IPS DF 6.9 (cell line): ENCODE measurements at regions not wholly inside any gene's neighbourhood (a gene's known extent, or its start where the extent isn't known, plus 50 kb on each side); places are given as distances from the start of the nearest gene placed in this dataset.

Experiments
- DNase-seq: peaks from one replicate; pipeline ENCODE4 v3.0.0-alpha.2; 2013; ENCODE audit warnings: low read depth, low spot score
- H3K27ac ChIP-seq: one replicate; pipeline ENCODE4 v1.5.1; 2013; ENCODE audit warnings: low read length, control low read depth
- H3K27me3 ChIP-seq: 2 replicates; pipeline ENCODE4 v1.6.1; 2013; ENCODE audit warnings: mild to moderate bottlenecking, low read length; ENCODE audit not compliant: control insufficient read depth, insufficient read depth
- H3K36me3 ChIP-seq: 2 replicates; pipeline ENCODE4 v1.6.1; 2013; ENCODE audit warnings: low read length; ENCODE audit not compliant: control insufficient read depth, insufficient read depth
- H3K4me1 ChIP-seq: 2 replicates; pipeline ENCODE4 v1.6.1; 2013; ENCODE audit warnings: low read length; ENCODE audit not compliant: control insufficient read depth, insufficient read depth
- H3K4me3 ChIP-seq: 2 replicates; pipeline ENCODE4 v1.5.1; 2013; ENCODE audit warnings: mild to moderate bottlenecking, low read length
- H3K9me3 ChIP-seq: 2 replicates; pipeline ENCODE4 v1.6.1; 2013; ENCODE audit warnings: low read length, inconsistent platforms; ENCODE audit not compliant: control insufficient read depth, insufficient read depth
- WGBS: extraction: QIAGEN DNeasy Blood & Tissue Kit; methylation state at CpG from one replicate; pipeline ENCODE4 v1.1.7; 2013; ENCODE audit warnings: mixed read lengths, missing lambda C conversion rate; ENCODE audit not compliant: insufficient read length, insufficient coverage; 5-methylcytosine and 5-hydroxymethylcytosine counted together

- Histone ChIP-seq H3K9me3 (no peaks in the 10 kb centered on the region), H3K36me3 (no peaks in the 10 kb centered on the region), H3K4me1 (no peaks in the 10 kb centered on the region; the same call in 1 of the 2 replicates), H3K27ac (no peak overlapping the region), H3K27me3 (no peaks in the 10 kb centered on the region), H3K4me3 (no peak overlapping the region)
- DNase-seq: no peak
- no CpG with 5 or more reads among the region's 10 CpGs for WGBS
Observed at GRCh38 chr2:16777123-16777870, 111.7 kb upstream of the CYRIA start.

- no peaks in the 10 kb centered on the region for H3K36me3 ChIP-seq
- H3K9me3 ChIP-seq: no peaks in the 10 kb centered on the region
- no CpG with 5 or more reads among the region's 1 CpG for WGBS
- no peaks in the 10 kb centered on the region; the same call in 1 of the 2 replicates for H3K4me1 ChIP-seq
- H3K27ac ChIP-seq: no peak overlapping the region
- H3K27me3 ChIP-seq: no peaks in the 10 kb centered on the region
- H3K4me3 ChIP-seq: no peak overlapping the region
- DNase-seq: no peak
Observed at GRCh38 chr2:16775899-16776231, 110.2 kb upstream of the CYRIA start.

GRCh38 chr2:16774980-16775898, 109.6 kb upstream of the CYRIA start:
- no CpG with 5 or more reads among the region's 16 CpGs for WGBS
- no peak overlapping the region for H3K4me3 ChIP-seq
- DNase-seq: no peak
- no peaks in the 10 kb centered on the region for H3K9me3 ChIP-seq
- no peak overlapping the region for H3K27ac ChIP-seq
- no peaks in the 10 kb centered on the region for H3K36me3 ChIP-seq
- no peaks in the 10 kb centered on the region; the same call in 1 of the 2 replicates for H3K4me1 ChIP-seq
- H3K27me3 ChIP-seq: no peaks in the 10 kb centered on the region

GRCh38 chr2:16774091-16774490, 108.5 kb upstream of the CYRIA start:
- WGBS: no CpG with 5 or more reads among the region's 2 CpGs
- H3K27ac ChIP-seq: no peak overlapping the region
- DNase-seq: no peak
- H3K9me3 ChIP-seq: no peaks in the 10 kb centered on the region
- no peaks in the 10 kb centered on the region for H3K36me3 ChIP-seq
- H3K27me3 ChIP-seq: no peaks in the 10 kb centered on the region
- no peak overlapping the region for H3K4me3 ChIP-seq
- no peaks in the 10 kb centered on the region; the same call in 1 of the 2 replicates for H3K4me1 ChIP-seq

GRCh38 chr2:16773080-16773713, 107.6 kb upstream of the CYRIA start:
- H3K4me1 ChIP-seq: no peaks in the 10 kb centered on the region; the same call in 1 of the 2 replicates
- peak; percentile 39 for DNase-seq
- H3K4me3 ChIP-seq: no peak overlapping the region
- no peak overlapping the region for H3K27ac ChIP-seq
- WGBS: no CpG with 5 or more reads among the region's 8 CpGs
- H3K27me3 ChIP-seq: no peaks in the 10 kb centered on the region
- no peaks in the 10 kb centered on the region for H3K9me3 ChIP-seq
- H3K36me3 ChIP-seq: no peaks in the 10 kb centered on the region

GRCh38 chr2:16767789-16768476, 102.3 kb upstream of the CYRIA start:
- no CpG with 5 or more reads among the region's 3 CpGs for WGBS

GRCh38 chr2:16765356-16765755, 99.7 kb upstream of the CYRIA start:
- Histone ChIP-seq H3K4me1 (no peaks in the 10 kb centered on the region), H3K27ac (no peak overlapping the region), H3K9me3 (no peaks in the 10 kb centered on the region; the same call in 1 of the 2 replicates), H3K27me3 (no peaks in the 10 kb centered on the region), H3K36me3 (no peaks in the 10 kb centered on the region), H3K4me3 (no peak overlapping the region)
- WGBS: no CpG with 5 or more reads among the region's 7 CpGs
- DNase-seq: no peak

More at GRCh38 chr2:16767789-16768476, 102.3 kb upstream of the CYRIA start:
- DNase-seq: no peak
- Histone ChIP-seq H3K27me3 (no peaks in the 10 kb centered on the region), H3K4me1 (no peaks in the 10 kb centered on the region), H3K27ac (no peak overlapping the region), H3K36me3 (no peaks in the 10 kb centered on the region), H3K4me3 (no peak overlapping the region), H3K9me3 (no peaks in the 10 kb centered on the region; the same call in 1 of the 2 replicates)

- H3K4me1 ChIP-seq: no peaks in the 10 kb centered on the region
- no peaks in the 10 kb centered on the region for H3K36me3 ChIP-seq
- H3K27ac ChIP-seq: no peak overlapping the region
- no peaks in the 10 kb centered on the region; the same call in 1 of the 2 replicates for H3K9me3 ChIP-seq
- WGBS: no CpG with 5 or more reads among the region's 4 CpGs
- H3K4me3 ChIP-seq: no peak overlapping the region
- H3K27me3 ChIP-seq: no peaks in the 10 kb centered on the region
- DNase-seq: no peak
Observed at GRCh38 chr2:16764487-16764886, 98.9 kb upstream of the CYRIA start.

- no peak overlapping the region for H3K4me3 ChIP-seq
- no CpG with 5 or more reads among the region's 4 CpGs for WGBS
- H3K9me3 ChIP-seq: no peaks in the 10 kb centered on the region; the same call in 1 of the 2 replicates
- no peak for DNase-seq
- no peak overlapping the region for H3K27ac ChIP-seq
- no peaks in the 10 kb centered on the region for H3K4me1 ChIP-seq
- H3K36me3 ChIP-seq: no peaks in the 10 kb centered on the region
- H3K27me3 ChIP-seq: no peaks in the 10 kb centered on the region
Observed at GRCh38 chr2:16763493-16763899, 97.9 kb upstream of the CYRIA start.

- H3K4me3 ChIP-seq: no peak overlapping the region
- no peak overlapping the region for H3K27ac ChIP-seq
- no peak for DNase-seq
- no peaks in the 10 kb centered on the region; the same call in 1 of the 2 replicates for H3K9me3 ChIP-seq
- no peaks in the 10 kb centered on the region for H3K36me3 ChIP-seq
- H3K27me3 ChIP-seq: no peaks in the 10 kb centered on the region
- H3K4me1 ChIP-seq: no peaks in the 10 kb centered on the region
- no CpG with 5 or more reads among the region's 2 CpGs for WGBS
Observed at GRCh38 chr2:16763056-16763455, 97.4 kb upstream of the CYRIA start.
